Muscle of leg (tissue), 3 donors: ENCODE measurements at regions not wholly inside any gene's neighbourhood (a gene's known extent, or its start where the extent isn't known, plus 50 kb on each side); places are given as distances from the start of the nearest gene placed in this dataset.
A peak's percentile ranks its signal among the peaks of the same experiment; 100 is the strongest.

ENCODE experiments used
- DNase-seq: peaks from one replicate; pipeline ENCODE4 v3.0.0; 2013
- H3K27ac ChIP-seq: one replicate; pipeline ENCODE4 v1.5.1; 2013; ENCODE audit warnings: mild to moderate bottlenecking, low read length, control low read depth
- H3K27me3 ChIP-seq: one replicate; pipeline ENCODE4 v1.6.1; 2013; ENCODE audit warnings: low read length; ENCODE audit not compliant: control insufficient read depth, insufficient read depth
- H3K36me3 ChIP-seq: one replicate; pipeline ENCODE4 v1.6.1; 2013; ENCODE audit warnings: low read length; ENCODE audit not compliant: control insufficient read depth, insufficient read depth
- H3K4me1 ChIP-seq: one replicate; pipeline ENCODE4 v1.6.1; 2013; ENCODE audit warnings: low read length; ENCODE audit not compliant: control insufficient read depth, insufficient read depth
- H3K4me3 ChIP-seq: one replicate; pipeline ENCODE4 v1.5.1; 2013; ENCODE audit warnings: low read length, control low read depth
- H3K9me3 ChIP-seq: replicated peaks from 2 replicates; pipeline ENCODE4 v1.6.1; 2013; ENCODE audit warnings: low read depth, low read length; ENCODE audit not compliant: control insufficient read depth
- WGBS: methylation state at CpG from one replicate; pipeline ENCODE4 v1.1.5; 2013; ENCODE audit warnings: missing lambda C conversion rate; ENCODE audit not compliant: insufficient coverage; 5-methylcytosine and 5-hydroxymethylcytosine counted together

GRCh38 chr12:25767606-25768005 is 190.9 kb upstream of the RASSF8 start:
- Histone ChIP-seq H3K4me1 (no peaks in the 10 kb centered on the region), H3K27me3 (no peaks in the 10 kb centered on the region), H3K27ac (no peak overlapping the region), H3K4me3 (no peak overlapping the region), H3K9me3 (no peaks in the 10 kb centered on the region), H3K36me3 (no peaks in the 10 kb centered on the region)
- no CpG with 5 or more reads among the region's 1 CpG for WGBS
- DNase-seq: peak; percentile 52

GRCh38 chr12:25768151-25768550 is 190.3 kb upstream of the RASSF8 start:
- Histone ChIP-seq H3K36me3 (no peaks in the 10 kb centered on the region), H3K4me3 (no peak overlapping the region)
- no CpG with 5 or more reads among the region's 2 CpGs for WGBS

GRCh38 chr12:25769082-25769945 is 189.2 kb upstream of the RASSF8 start:
- WGBS: no CpG with 5 or more reads among the region's 6 CpGs
- no peaks in the 10 kb centered on the region for H3K27me3 ChIP-seq
- no peak overlapping the region for H3K4me3 ChIP-seq
- peak; percentile 35 for DNase-seq
- no peaks in the 10 kb centered on the region for H3K9me3 ChIP-seq
- H3K27ac ChIP-seq: no peak overlapping the region
- H3K36me3 ChIP-seq: no peaks in the 10 kb centered on the region
- no peaks in the 10 kb centered on the region for H3K4me1 ChIP-seq

More at GRCh38 chr12:25768151-25768550, 190.3 kb upstream of the RASSF8 start:
- H3K4me1 ChIP-seq: no peaks in the 10 kb centered on the region
- H3K9me3 ChIP-seq: no peaks in the 10 kb centered on the region
- DNase-seq: no peak
- H3K27me3 ChIP-seq: no peaks in the 10 kb centered on the region
- H3K27ac ChIP-seq: no peak overlapping the region

GRCh38 chr12:25771041-25771440 is 187.4 kb upstream of the RASSF8 start:
- Histone ChIP-seq H3K36me3 (no peaks in the 10 kb centered on the region), H3K4me3 (no peak overlapping the region), H3K9me3 (no peaks in the 10 kb centered on the region), H3K4me1 (no peaks in the 10 kb centered on the region), H3K27me3 (no peaks in the 10 kb centered on the region), H3K27ac (no peak overlapping the region)
- WGBS: no CpG with 5 or more reads among the region's 2 CpGs
- DNase-seq: no peak

GRCh38 chr12:25771476-25771875 is 187.0 kb upstream of the RASSF8 start:
- Histone ChIP-seq H3K4me1 (no peaks in the 10 kb centered on the region), H3K27me3 (no peaks in the 10 kb centered on the region), H3K27ac (no peak overlapping the region), H3K36me3 (no peaks in the 10 kb centered on the region), H3K4me3 (no peak overlapping the region), H3K9me3 (no peaks in the 10 kb centered on the region)
- WGBS: no CpG with 5 or more reads among the region's 4 CpGs
- DNase-seq: no peak

GRCh38 chr12:25775968-25776367 is 182.5 kb upstream of the RASSF8 start:
- Histone ChIP-seq H3K4me1 (no peaks in the 10 kb centered on the region), H3K4me3 (no peak overlapping the region), H3K9me3 (no peaks in the 10 kb centered on the region), H3K27ac (no peak overlapping the region), H3K27me3 (no peaks in the 10 kb centered on the region), H3K36me3 (no peaks in the 10 kb centered on the region)
- no peak for DNase-seq
- WGBS: 63% methylated on average over 2 of the region's 4 CpGs

GRCh38 chr12:25780771-25781170 is 177.7 kb upstream of the RASSF8 start:
- Histone ChIP-seq H3K4me1 (no peaks in the 10 kb centered on the region), H3K36me3 (no peaks in the 10 kb centered on the region), H3K9me3 (no peaks in the 10 kb centered on the region), H3K27ac (no peak overlapping the region), H3K27me3 (no peaks in the 10 kb centered on the region), H3K4me3 (no peak overlapping the region)
- no CpG with 5 or more reads among the region's 3 CpGs for WGBS
- no peak for DNase-seq

GRCh38 chr12:25781232-25781631 is 177.2 kb upstream of the RASSF8 start:
- Histone ChIP-seq H3K27ac (no peak overlapping the region), H3K36me3 (no peaks in the 10 kb centered on the region), H3K9me3 (no peaks in the 10 kb centered on the region), H3K4me3 (no peak overlapping the region), H3K27me3 (no peaks in the 10 kb centered on the region), H3K4me1 (no peaks in the 10 kb centered on the region)
- no CpG with 5 or more reads among the region's 4 CpGs for WGBS
- no peak for DNase-seq

GRCh38 chr12:25783566-25783965 is 174.9 kb upstream of the RASSF8 start:
- Histone ChIP-seq H3K9me3 (no peaks in the 10 kb centered on the region), H3K27ac (no peak overlapping the region), H3K4me1 (no peaks in the 10 kb centered on the region), H3K27me3 (no peaks in the 10 kb centered on the region), H3K4me3 (no peak overlapping the region), H3K36me3 (no peaks in the 10 kb centered on the region)
- DNase-seq: no peak
- WGBS: 80% methylated on average over 1 of the region's 5 CpGs

GRCh38 chr12:25784669-25785068 is 173.8 kb upstream of the RASSF8 start:
- no peak overlapping the region for H3K27ac ChIP-seq
- no peak for DNase-seq
- no peaks in the 10 kb centered on the region for H3K9me3 ChIP-seq
- WGBS: 53% methylated on average over 7 of the region's 7 CpGs
- H3K4me1 ChIP-seq: no peaks in the 10 kb centered on the region
- H3K27me3 ChIP-seq: no peaks in the 10 kb centered on the region
- no peak overlapping the region for H3K4me3 ChIP-seq
- no peaks in the 10 kb centered on the region for H3K36me3 ChIP-seq
